Calu3 (cell line): ENCODE measurements at regions not wholly inside any gene's neighbourhood (a gene's known extent, or its start where the extent isn't known, plus 50 kb on each side); places are given as distances from the start of the nearest gene placed in this dataset.

Source experiments
- BruUV-seq: library from RNA; stranded (reverse); fragments of 400-500 nt; replicated peaks from 2 replicates; lab custom pipeline; 2021; lab: Mats Ljungman, UMichigan
- CTCF ChIA-PET: fragments of 300-600 bp; sonication (Branson Sonifier 250); formaldehyde crosslinking; loops from one replicate; lab custom pipeline; 2022; ENCODE audit warnings: antibody characterized with exemption; lab: Charles Lee
- DNase-seq: peaks from one replicate; pipeline ENCODE4 v3.0.0; 2022
- H3K27ac Mint-ChIP-seq: one replicate; pipeline ENCODE4 v1.8.0; 2022; ENCODE audit warnings: mixed read lengths; ENCODE audit not compliant: unreplicated experiment
- H3K27me3 Mint-ChIP-seq: one replicate; pipeline ENCODE4 v1.8.0; 2022; ENCODE audit warnings: mixed read lengths; ENCODE audit not compliant: unreplicated experiment
- H3K36me3 Mint-ChIP-seq: one replicate; pipeline ENCODE4 v1.8.0; 2022; ENCODE audit warnings: mild to moderate bottlenecking, moderate library complexity, mixed read lengths; ENCODE audit not compliant: insufficient read depth, unreplicated experiment
- H3K4me1 Mint-ChIP-seq: one replicate; pipeline ENCODE4 v1.8.0; 2022; ENCODE audit warnings: mild to moderate bottlenecking, low read depth, mixed read lengths; ENCODE audit not compliant: unreplicated experiment
- H3K4me3 Mint-ChIP-seq: one replicate; pipeline ENCODE4 v1.8.0; 2022; ENCODE audit warnings: mild to moderate bottlenecking, low read depth, moderate library complexity, mixed read lengths; ENCODE audit not compliant: unreplicated experiment
- H3K9me3 Mint-ChIP-seq: one replicate; pipeline ENCODE4 v1.8.0; 2022; ENCODE audit warnings: low read depth, mixed read lengths; ENCODE audit not compliant: unreplicated experiment
- CTCF ChIP-seq: fragments of 200-600 bp; IDR thresholded peaks from one replicate; pipeline ENCODE4 v1.8.0; 2022; ENCODE audit warnings: antibody characterized with exemption; ENCODE audit not compliant: unreplicated experiment
- intact Hi-C: fragments of 100-400 bp; cut with micrococcal nuclease; formaldehyde crosslinking; loops from one replicate; pipeline ENCODE4 v1.10.0; 2022; ENCODE audit not compliant: unreplicated experiment

- Mint-ChIP-seq H3K9me3 (no peaks in the 10 kb centered on the region), H3K27me3 (no peaks in the 10 kb centered on the region), H3K36me3 (peaks cover 4% of the 10 kb centered on the region), H3K4me1 (peaks cover 13% of the 10 kb centered on the region), H3K27ac (no peak overlapping the region), H3K4me3 (no peak overlapping the region)
- intact Hi-C loops: no loop called here
- BruUV-seq: no TSS peak
- TF ChIP-seq CTCF: no peak
- peak; percentile 19 for DNase-seq
- CTCF ChIA-PET: interaction anchor here (0.6 to 1.0 kb wide), 2 partner anchors 9 to 11 kb away, joined by 3 to 11 read pairs; no protein-coding TSS in a partner anchor
Measured at GRCh38 chr9:121556580-121556979, 56.9 kb upstream of the GGTA1 start.

- Mint-ChIP-seq H3K4me3 (no peak overlapping the region), H3K4me1 (peaks cover 13% of the 10 kb centered on the region), H3K9me3 (no peaks in the 10 kb centered on the region), H3K27me3 (no peaks in the 10 kb centered on the region), H3K36me3 (peaks cover 4% of the 10 kb centered on the region), H3K27ac (no peak overlapping the region)
- no TSS peak for BruUV-seq
- intact Hi-C loops: no loop called here
- DNase-seq: peak; percentile 67
- TF ChIP-seq CTCF: no peak
- CTCF ChIA-PET: interaction anchor here (0.6 to 1.2 kb wide), 4 partner anchors 8 to 139 kb away, joined by 3 to 11 read pairs (median 4); no protein-coding TSS in a partner anchor
Measured at GRCh38 chr9:121557581-121558447, 58.2 kb upstream of the GGTA1 start.

- H3K4me1 Mint-ChIP-seq: peaks cover 13% of the 10 kb centered on the region
- DNase-seq: no peak
- intact Hi-C loops: no loop called here
- no peaks in the 10 kb centered on the region for H3K9me3 Mint-ChIP-seq
- H3K27me3 Mint-ChIP-seq: no peaks in the 10 kb centered on the region
- no peak overlapping the region for H3K27ac Mint-ChIP-seq
- TF ChIP-seq CTCF: no peak
- H3K36me3 Mint-ChIP-seq: peaks cover 4% of the 10 kb centered on the region
- BruUV-seq: no TSS peak
- no peak overlapping the region for H3K4me3 Mint-ChIP-seq
- CTCF ChIA-PET: interaction anchor here (0.7 kb wide), 1 partner anchor 18 kb away, joined by 4 read pairs; no protein-coding TSS in a partner anchor
Measured at GRCh38 chr9:121558473-121558872, 58.8 kb upstream of the GGTA1 start.

DNA sequence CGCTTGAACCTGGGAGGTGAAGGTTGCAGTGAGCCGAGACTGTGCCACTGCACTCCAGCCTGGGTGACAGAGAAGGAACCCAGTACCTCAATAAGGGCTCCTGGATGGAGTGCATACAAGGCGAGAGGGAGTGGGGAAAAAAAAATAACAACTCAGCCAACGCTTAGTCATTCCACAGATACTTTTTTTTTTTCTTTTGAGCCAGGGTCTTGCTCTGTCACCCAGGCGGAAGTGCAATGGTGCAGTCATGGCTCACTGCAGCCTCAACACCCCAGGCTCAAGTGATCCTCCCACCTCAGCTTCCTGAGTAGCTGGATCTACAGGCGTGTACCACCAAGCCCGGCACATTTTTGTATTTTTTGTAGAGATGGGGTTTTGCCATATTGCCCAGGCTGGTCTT, 59.5 kb upstream of the GGTA1 start:
- Mint-ChIP-seq H3K36me3 (peaks cover 4% of the 10 kb centered on the region), H3K27ac (no peak overlapping the region), H3K4me1 (peaks cover 13% of the 10 kb centered on the region), H3K27me3 (no peaks in the 10 kb centered on the region), H3K4me3 (no peak overlapping the region), H3K9me3 (no peaks in the 10 kb centered on the region)
- BruUV-seq: no TSS peak
- no peak for TF ChIP-seq CTCF
- DNase-seq: no peak
- intact Hi-C loops: no loop called here
- CTCF ChIA-PET: no interaction called here
